Sigmoid colon (tissue), 4 donors: ENCODE measurements at regions not wholly inside any gene's neighbourhood (a gene's known extent, or its start where the extent isn't known, plus 50 kb on each side); places are given as distances from the start of the nearest gene placed in this dataset.

Source experiments
- EP300 ChIP-seq, 4 donors: sonication (generic); formaldehyde crosslinking; IDR thresholded peaks; one replicate each; pipeline ENCODE4 v1.6.1; 2017; ENCODE audit warnings: antibody characterized with exemption in 4 of 4
- POLR2A ChIP-seq, 2 donors: fragments of 450-650 bp; IDR thresholded peaks; one replicate each; pipeline ENCODE4 v1.6.1; 2016; ENCODE audit warnings: antibody characterized with exemption in 2 of 2, mild to moderate bottlenecking in 2 of 2, moderate library complexity in 2 of 2
- POLR2AphosphoS5 ChIP-seq, 4 donors: sonication (generic); formaldehyde crosslinking; IDR thresholded peaks; one replicate each; pipeline ENCODE4 v1.6.1; 2017; ENCODE audit warnings: antibody characterized with exemption in 4 of 4
- TF ChIP-seq, protein P1 (sequence below), 4 experiments: fragments of 450-650 bp in 3 of 4; fragments of 200-600 bp in 1 of 4; IDR thresholded peaks; one replicate each; pipeline ENCODE4 v1.5.1; 2016 to 2019; ENCODE audit warnings: antibody characterized with exemption in 4 of 4, mild to moderate bottlenecking in 3 of 4, moderate library complexity in 2 of 4

GRCh38 chr6:71082033-71082650 lies 125.3 kb upstream of the B3GAT2 start:
- TF ChIP-seq, protein P1, sequence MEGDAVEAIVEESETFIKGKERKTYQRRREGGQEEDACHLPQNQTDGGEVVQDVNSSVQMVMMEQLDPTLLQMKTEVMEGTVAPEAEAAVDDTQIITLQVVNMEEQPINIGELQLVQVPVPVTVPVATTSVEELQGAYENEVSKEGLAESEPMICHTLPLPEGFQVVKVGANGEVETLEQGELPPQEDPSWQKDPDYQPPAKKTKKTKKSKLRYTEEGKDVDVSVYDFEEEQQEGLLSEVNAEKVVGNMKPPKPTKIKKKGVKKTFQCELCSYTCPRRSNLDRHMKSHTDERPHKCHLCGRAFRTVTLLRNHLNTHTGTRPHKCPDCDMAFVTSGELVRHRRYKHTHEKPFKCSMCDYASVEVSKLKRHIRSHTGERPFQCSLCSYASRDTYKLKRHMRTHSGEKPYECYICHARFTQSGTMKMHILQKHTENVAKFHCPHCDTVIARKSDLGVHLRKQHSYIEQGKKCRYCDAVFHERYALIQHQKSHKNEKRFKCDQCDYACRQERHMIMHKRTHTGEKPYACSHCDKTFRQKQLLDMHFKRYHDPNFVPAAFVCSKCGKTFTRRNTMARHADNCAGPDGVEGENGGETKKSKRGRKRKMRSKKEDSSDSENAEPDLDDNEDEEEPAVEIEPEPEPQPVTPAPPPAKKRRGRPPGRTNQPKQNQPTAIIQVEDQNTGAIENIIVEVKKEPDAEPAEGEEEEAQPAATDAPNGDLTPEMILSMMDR (IDR thresholded peaks at IDR 0.05): no peak
- TF ChIP-seq EP300 (IDR thresholded peaks at IDR 0.05) (no peak), POLR2A (IDR thresholded peaks at IDR 0.05) (no peak), POLR2AphosphoS5 (IDR thresholded peaks at IDR 0.05) (no peak)
